Ishikawa (cell line): ENCODE measurements at regions not wholly inside any gene's neighbourhood (a gene's known extent, or its start where the extent isn't known, plus 50 kb on each side); places are given as distances from the start of the nearest gene placed in this dataset.

Experiments
- EP300 ChIP-seq: IDR thresholded peaks from 2 replicates; pipeline ENCODE4 v1.6.1; 2012; ENCODE audit warnings: borderline replicate concordance
- FOXM1 ChIP-seq: IDR thresholded peaks from 2 replicates; pipeline ENCODE4 v1.6.1; 2012; ENCODE audit warnings: low read depth, borderline replicate concordance
- RAD21 ChIP-seq: IDR thresholded peaks from 2 replicates; pipeline ENCODE4 v1.6.1; 2012; ENCODE audit warnings: low read depth
- TAF1 ChIP-seq: IDR thresholded peaks from 2 replicates; pipeline ENCODE4 v1.6.1; 2012; ENCODE audit warnings: low read depth, mild to moderate bottlenecking
- TCF12 ChIP-seq: IDR thresholded peaks from 2 replicates; pipeline ENCODE4 v1.6.1; 2012; ENCODE audit warnings: low read depth
- TEAD4 ChIP-seq: IDR thresholded peaks from 2 replicates; pipeline ENCODE4 v1.6.1; 2012
- ZBTB7A ChIP-seq: IDR thresholded peaks from 2 replicates; pipeline ENCODE4 v1.6.1; 2012; ENCODE audit warnings: low read depth
- TF ChIP-seq, protein P1 (sequence below): IDR thresholded peaks from 2 replicates; pipeline ENCODE4 v1.6.1; 2012; ENCODE audit warnings: low read depth, mild to moderate bottlenecking
- TF ChIP-seq, protein P2 (sequence below): IDR thresholded peaks from 2 replicates; pipeline ENCODE4 v1.6.1; 2012
- TF ChIP-seq, protein P3 (sequence below): IDR thresholded peaks from 2 replicates; pipeline ENCODE4 v1.6.1; 2012

DNA sequence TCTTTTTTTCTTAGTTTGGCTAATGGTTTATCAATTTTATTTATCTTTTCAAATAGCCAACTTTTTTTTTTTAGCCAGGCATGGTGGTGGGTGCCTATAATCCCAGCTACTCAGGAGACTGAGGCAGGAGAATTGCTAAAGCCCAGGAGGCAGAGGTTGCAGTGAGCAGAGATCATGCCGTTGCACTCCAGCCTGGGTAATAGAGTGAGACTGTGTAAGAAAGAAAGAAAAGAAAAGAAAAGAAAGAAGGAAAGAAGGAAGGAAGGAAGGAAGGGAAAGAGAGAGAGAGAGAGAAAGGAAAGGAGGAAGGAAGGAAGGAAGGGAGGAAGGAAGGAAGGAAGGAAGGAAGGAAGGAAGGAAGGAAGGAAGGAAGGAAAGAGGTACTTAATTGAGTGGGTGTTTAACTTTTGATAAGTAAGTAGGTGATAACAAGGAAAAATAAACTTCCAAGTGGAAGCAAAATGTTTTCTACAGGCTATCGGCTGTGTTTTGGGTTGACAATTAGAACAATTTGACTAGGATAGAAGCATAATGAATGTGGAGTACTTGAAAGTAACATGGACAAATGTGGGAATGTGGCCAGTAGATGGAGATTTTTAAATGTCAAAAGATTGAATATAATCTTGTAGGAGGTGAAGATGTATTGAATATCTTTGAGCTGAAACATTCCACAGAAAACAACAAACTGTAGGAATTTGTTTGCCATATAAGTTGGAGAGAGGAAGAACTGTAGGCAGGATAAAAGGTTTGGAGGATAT, 62.8 kb upstream of the MYO16 start:
- TF ChIP-seq RAD21 (no peak), TEAD4 (no peak), FOXM1 (no peak), TCF12 (no peak), EP300 (no peak), TAF1 (no peak), ZBTB7A (no peak)
- TF ChIP-seq, protein P1, sequence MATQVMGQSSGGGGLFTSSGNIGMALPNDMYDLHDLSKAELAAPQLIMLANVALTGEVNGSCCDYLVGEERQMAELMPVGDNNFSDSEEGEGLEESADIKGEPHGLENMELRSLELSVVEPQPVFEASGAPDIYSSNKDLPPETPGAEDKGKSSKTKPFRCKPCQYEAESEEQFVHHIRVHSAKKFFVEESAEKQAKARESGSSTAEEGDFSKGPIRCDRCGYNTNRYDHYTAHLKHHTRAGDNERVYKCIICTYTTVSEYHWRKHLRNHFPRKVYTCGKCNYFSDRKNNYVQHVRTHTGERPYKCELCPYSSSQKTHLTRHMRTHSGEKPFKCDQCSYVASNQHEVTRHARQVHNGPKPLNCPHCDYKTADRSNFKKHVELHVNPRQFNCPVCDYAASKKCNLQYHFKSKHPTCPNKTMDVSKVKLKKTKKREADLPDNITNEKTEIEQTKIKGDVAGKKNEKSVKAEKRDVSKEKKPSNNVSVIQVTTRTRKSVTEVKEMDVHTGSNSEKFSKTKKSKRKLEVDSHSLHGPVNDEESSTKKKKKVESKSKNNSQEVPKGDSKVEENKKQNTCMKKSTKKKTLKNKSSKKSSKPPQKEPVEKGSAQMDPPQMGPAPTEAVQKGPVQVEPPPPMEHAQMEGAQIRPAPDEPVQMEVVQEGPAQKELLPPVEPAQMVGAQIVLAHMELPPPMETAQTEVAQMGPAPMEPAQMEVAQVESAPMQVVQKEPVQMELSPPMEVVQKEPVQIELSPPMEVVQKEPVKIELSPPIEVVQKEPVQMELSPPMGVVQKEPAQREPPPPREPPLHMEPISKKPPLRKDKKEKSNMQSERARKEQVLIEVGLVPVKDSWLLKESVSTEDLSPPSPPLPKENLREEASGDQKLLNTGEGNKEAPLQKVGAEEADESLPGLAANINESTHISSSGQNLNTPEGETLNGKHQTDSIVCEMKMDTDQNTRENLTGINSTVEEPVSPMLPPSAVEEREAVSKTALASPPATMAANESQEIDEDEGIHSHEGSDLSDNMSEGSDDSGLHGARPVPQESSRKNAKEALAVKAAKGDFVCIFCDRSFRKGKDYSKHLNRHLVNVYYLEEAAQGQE: no peak
- TF ChIP-seq, protein P2, sequence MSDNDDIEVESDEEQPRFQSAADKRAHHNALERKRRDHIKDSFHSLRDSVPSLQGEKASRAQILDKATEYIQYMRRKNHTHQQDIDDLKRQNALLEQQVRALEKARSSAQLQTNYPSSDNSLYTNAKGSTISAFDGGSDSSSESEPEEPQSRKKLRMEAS: no peak
- TF ChIP-seq, protein P3, sequence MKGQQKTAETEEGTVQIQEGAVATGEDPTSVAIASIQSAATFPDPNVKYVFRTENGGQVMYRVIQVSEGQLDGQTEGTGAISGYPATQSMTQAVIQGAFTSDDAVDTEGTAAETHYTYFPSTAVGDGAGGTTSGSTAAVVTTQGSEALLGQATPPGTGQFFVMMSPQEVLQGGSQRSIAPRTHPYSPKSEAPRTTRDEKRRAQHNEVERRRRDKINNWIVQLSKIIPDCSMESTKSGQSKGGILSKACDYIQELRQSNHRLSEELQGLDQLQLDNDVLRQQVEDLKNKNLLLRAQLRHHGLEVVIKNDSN: no peak
